ENCODE measurements at regions not wholly inside any gene's neighbourhood (a gene's known extent, or its start where the extent isn't known, plus 50 kb on each side); places are given as distances from the start of the nearest gene placed in this dataset.

- Histone ChIP-seq H3K4me1 (ENCODE audit: control insufficient read depth in 2 of 2, insufficient read depth in 2 of 2, low read length in 2 of 2) (no peaks in the 10 kb centered on the region), H4K20me1 (ENCODE audit: control insufficient read depth, insufficient read depth, low read length, poor library complexity, severe bottlenecking) (no peaks in the 10 kb centered on the region), H3K36me3 (replicated peaks in 1 of 2; ENCODE audit: control extremely low read depth in 1 of 2, control insufficient read depth in 1 of 2, extremely low read depth in 1 of 2, insufficient read depth in 2 of 2, low read length in 1 of 2) (no peaks in the 10 kb centered on the region), H3K4me2 (replicated peaks; ENCODE audit: low read depth, low read length, poor library complexity, severe bottlenecking) (no peak overlapping the region), H3K4me3 (ENCODE audit: control extremely low read depth in 1 of 5, extremely low read depth in 1 of 5, insufficient read depth in 1 of 5, low read depth in 2 of 5, low read length in 4 of 5) (no peak overlapping the region), H2AFZ (ENCODE audit: insufficient read depth, low read depth, low read length, poor library complexity, severe bottlenecking) (no peak overlapping the region), H3K27ac (ENCODE audit: low read length in 2 of 2) (no peak overlapping the region), H3K9me3 (ENCODE audit: control extremely low read depth in 1 of 3, control insufficient read depth in 2 of 3, insufficient read depth in 1 of 3, low read length in 2 of 3) (no peaks in the 10 kb centered on the region), H3K27me3 (replicated peaks in 1 of 4; ENCODE audit: control extremely low read depth in 1 of 4, control insufficient read depth in 3 of 4, insufficient read depth in 4 of 4, low read length in 3 of 4) (no peaks in the 10 kb centered on the region), H3K79me2 (ENCODE audit: control insufficient read depth, insufficient read depth, low read length) (no peaks in the 10 kb centered on the region), H3K9ac (ENCODE audit: low read length) (no peak overlapping the region)
- H3K4me1 Mint-ChIP-seq: peaks cover 3% of the 10 kb centered on the region
- DNase-seq: no peak
- peaks cover 4% of the 10 kb centered on the region for H3K27me3 Mint-ChIP-seq
- no peak overlapping the region for H3K27ac Mint-ChIP-seq
- no CpG with 5 or more reads among the region's 2 CpGs for WGBS (ENCODE audit: insufficient coverage)
- intact Hi-C loops (cut with micrococcal nuclease): no loop called here
- ATAC-seq (ENCODE audit: low read depth): no peak
- POLR2A ChIA-PET: no interaction called here
- CTCF ChIA-PET: no interaction called here
- TF ChIP-seq EZH2 (IDR thresholded peaks at IDR 0.05; ENCODE audit: borderline replicate concordance, insufficient read depth, low read depth, low read length, poor library complexity, severe bottlenecking): no peak
- no peak for TF ChIP-seq CTCF (IDR thresholded peaks at IDR 0.05)
- no peak overlapping the region for H3K4me3 Mint-ChIP-seq
- no peaks in the 10 kb centered on the region for H3K9me3 Mint-ChIP-seq (ENCODE audit: insufficient read depth)
Observed at GRCh38 chr5:67506241-67506640, 309.6 kb upstream of the CD180 start.

- Histone ChIP-seq H3K4me3 (ENCODE audit: control extremely low read depth in 1 of 5, extremely low read depth in 1 of 5, insufficient read depth in 1 of 5, low read depth in 2 of 5, low read length in 4 of 5) (no peak overlapping the region), H2AFZ (ENCODE audit: insufficient read depth, low read depth, low read length, poor library complexity, severe bottlenecking) (no peak overlapping the region), H4K20me1 (ENCODE audit: control insufficient read depth, insufficient read depth, low read length, poor library complexity, severe bottlenecking) (no peaks in the 10 kb centered on the region), H3K4me1 (ENCODE audit: control insufficient read depth in 2 of 2, insufficient read depth in 2 of 2, low read length in 2 of 2) (no peaks in the 10 kb centered on the region), H3K9me3 (ENCODE audit: control extremely low read depth in 1 of 3, control insufficient read depth in 2 of 3, insufficient read depth in 1 of 3, low read length in 2 of 3) (no peaks in the 10 kb centered on the region), H3K27ac (ENCODE audit: low read length in 2 of 2) (no peak overlapping the region), H3K36me3 (replicated peaks in 1 of 2; ENCODE audit: control extremely low read depth in 1 of 2, control insufficient read depth in 1 of 2, extremely low read depth in 1 of 2, insufficient read depth in 2 of 2, low read length in 1 of 2) (no peaks in the 10 kb centered on the region), H3K4me2 (replicated peaks; ENCODE audit: low read depth, low read length, poor library complexity, severe bottlenecking) (no peak overlapping the region), H3K79me2 (ENCODE audit: control insufficient read depth, insufficient read depth, low read length) (no peaks in the 10 kb centered on the region), H3K9ac (ENCODE audit: low read length) (no peak overlapping the region), H3K27me3 (replicated peaks in 1 of 4; ENCODE audit: control extremely low read depth in 1 of 4, control insufficient read depth in 3 of 4, insufficient read depth in 4 of 4, low read length in 3 of 4) (no peaks in the 10 kb centered on the region)
- ChIA-PET CTCF (interaction anchor here (0.7 kb wide), 1 partner anchor 12 kb away, joined by 3 read pairs; no protein-coding TSS in a partner anchor), POLR2A (no interaction called here)
- peaks cover 4% of the 10 kb centered on the region for H3K27me3 Mint-ChIP-seq
- H3K4me1 Mint-ChIP-seq: no peaks in the 10 kb centered on the region
- intact Hi-C loops (cut with micrococcal nuclease): no loop called here
- H3K27ac Mint-ChIP-seq: no peak overlapping the region
- ATAC-seq (ENCODE audit: low read depth) (no peak), DNase-seq (no peak)
- TF ChIP-seq CTCF (IDR thresholded peaks at IDR 0.05): no peak
- no peak for TF ChIP-seq EZH2 (IDR thresholded peaks at IDR 0.05; ENCODE audit: borderline replicate concordance, insufficient read depth, low read depth, low read length, poor library complexity, severe bottlenecking)
- H3K4me3 Mint-ChIP-seq: no peak overlapping the region
- peaks cover 5% of the 10 kb centered on the region for H3K9me3 Mint-ChIP-seq (ENCODE audit: insufficient read depth)
- WGBS (ENCODE audit: insufficient coverage): 78% methylated on average over 1 of the region's 1 CpG
Observed at GRCh38 chr5:67502951-67503350, 306.4 kb upstream of the CD180 start.

Data from B cell (primary cell).